Muscle of leg (tissue), 3 donors: ENCODE measurements at regions not wholly inside any gene's neighbourhood (a gene's known extent, or its start where the extent isn't known, plus 50 kb on each side); places are given as distances from the start of the nearest gene placed in this dataset.

Experiments used
- DNase-seq: peaks from one replicate; pipeline ENCODE4 v3.0.0; 2013
- H3K27ac ChIP-seq: one replicate; pipeline ENCODE4 v1.5.1; 2013; ENCODE audit warnings: mild to moderate bottlenecking, low read length, control low read depth
- H3K27me3 ChIP-seq: one replicate; pipeline ENCODE4 v1.6.1; 2013; ENCODE audit warnings: low read length; ENCODE audit not compliant: control insufficient read depth, insufficient read depth
- H3K36me3 ChIP-seq: one replicate; pipeline ENCODE4 v1.6.1; 2013; ENCODE audit warnings: low read length; ENCODE audit not compliant: control insufficient read depth, insufficient read depth
- H3K4me1 ChIP-seq: one replicate; pipeline ENCODE4 v1.6.1; 2013; ENCODE audit warnings: low read length; ENCODE audit not compliant: control insufficient read depth, insufficient read depth
- H3K4me3 ChIP-seq: one replicate; pipeline ENCODE4 v1.5.1; 2013; ENCODE audit warnings: low read length, control low read depth
- H3K9me3 ChIP-seq: replicated peaks from 2 replicates; pipeline ENCODE4 v1.6.1; 2013; ENCODE audit warnings: low read depth, low read length; ENCODE audit not compliant: control insufficient read depth
- WGBS: methylation state at CpG from one replicate; pipeline ENCODE4 v1.1.5; 2013; ENCODE audit warnings: missing lambda C conversion rate; ENCODE audit not compliant: insufficient coverage; 5-methylcytosine and 5-hydroxymethylcytosine counted together

DNA sequence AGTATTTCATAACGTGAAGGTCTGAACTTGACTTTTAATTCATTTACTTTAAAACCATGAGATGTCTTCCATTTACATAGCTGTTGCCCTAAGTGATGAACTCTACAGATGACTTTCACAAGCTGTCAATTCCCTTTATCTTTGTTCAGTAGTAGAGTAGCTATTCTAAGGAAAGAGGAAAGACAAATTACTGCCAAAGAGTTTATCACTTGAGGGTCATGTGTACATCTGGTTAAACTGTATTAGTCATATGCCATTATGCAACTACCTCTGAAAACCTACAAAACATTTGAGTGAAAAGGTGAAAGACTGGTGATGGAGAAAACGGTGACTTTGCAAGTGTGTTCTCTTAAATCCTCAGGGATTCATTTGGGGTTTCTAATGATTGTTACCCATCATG lies 763.9 kb downstream of the TMEM182 start:
- Histone ChIP-seq H3K36me3 (no peaks in the 10 kb centered on the region), H3K9me3 (no peaks in the 10 kb centered on the region), H3K27me3 (no peaks in the 10 kb centered on the region), H3K4me1 (no peaks in the 10 kb centered on the region), H3K27ac (no peak overlapping the region), H3K4me3 (no peak overlapping the region)
- WGBS: no CpG with 5 or more reads among the region's 2 CpGs
- no peak for DNase-seq

DNA sequence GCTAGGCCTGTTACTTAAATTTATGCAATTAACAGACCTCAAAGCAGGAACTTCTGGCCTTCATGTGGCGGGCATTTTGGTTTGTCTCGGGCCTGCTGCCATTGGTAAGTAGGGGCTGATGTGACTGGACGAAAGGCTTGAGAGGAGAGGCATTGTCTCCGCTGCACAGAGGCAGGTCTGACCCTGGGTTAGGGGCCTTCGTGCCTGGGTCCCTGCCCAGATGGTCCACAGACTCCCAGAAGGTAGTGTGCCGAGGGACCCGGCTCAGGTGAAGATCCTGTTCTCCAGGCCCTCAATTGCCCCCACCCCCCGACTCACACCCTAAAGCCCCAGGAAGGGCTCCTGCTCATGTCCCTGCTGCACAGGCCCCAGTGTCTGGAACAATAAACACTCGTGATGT lies 764.9 kb downstream of the TMEM182 start:
- H3K27me3 ChIP-seq: no peaks in the 10 kb centered on the region
- no peak for DNase-seq
- no peak overlapping the region for H3K4me3 ChIP-seq
- peaks cover 3% of the 10 kb centered on the region for H3K9me3 ChIP-seq
- no peaks in the 10 kb centered on the region for H3K4me1 ChIP-seq
- no peak overlapping the region for H3K27ac ChIP-seq
- 91% methylated on average over 6 of the region's 9 CpGs for WGBS
- H3K36me3 ChIP-seq: no peaks in the 10 kb centered on the region

DNA sequence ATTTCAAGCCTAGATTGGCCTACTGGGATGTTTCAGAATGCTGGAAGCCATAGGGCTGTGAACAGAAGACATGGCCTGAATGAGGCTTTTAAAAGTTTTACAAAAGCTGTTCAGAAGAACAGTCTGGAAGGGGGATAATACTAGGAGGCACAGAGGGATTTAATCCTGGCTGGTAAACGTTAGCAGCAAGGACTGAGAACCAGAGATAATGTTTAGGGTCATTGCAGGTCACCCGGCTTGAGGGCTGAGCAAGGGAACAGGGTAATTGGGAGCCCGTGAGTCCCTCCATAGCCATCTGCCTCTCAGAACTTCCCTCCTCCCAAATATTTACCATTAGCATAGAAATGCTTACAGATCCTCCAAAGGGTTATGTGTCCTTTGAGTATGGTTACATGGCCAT lies 765.4 kb downstream of the TMEM182 start:
- Histone ChIP-seq H3K4me1 (no peaks in the 10 kb centered on the region), H3K36me3 (no peaks in the 10 kb centered on the region), H3K4me3 (no peak overlapping the region), H3K27ac (no peak overlapping the region), H3K9me3 (peaks cover 3% of the 10 kb centered on the region), H3K27me3 (no peaks in the 10 kb centered on the region)
- no peak for DNase-seq
- no CpG with 5 or more reads among the region's 3 CpGs for WGBS

DNA sequence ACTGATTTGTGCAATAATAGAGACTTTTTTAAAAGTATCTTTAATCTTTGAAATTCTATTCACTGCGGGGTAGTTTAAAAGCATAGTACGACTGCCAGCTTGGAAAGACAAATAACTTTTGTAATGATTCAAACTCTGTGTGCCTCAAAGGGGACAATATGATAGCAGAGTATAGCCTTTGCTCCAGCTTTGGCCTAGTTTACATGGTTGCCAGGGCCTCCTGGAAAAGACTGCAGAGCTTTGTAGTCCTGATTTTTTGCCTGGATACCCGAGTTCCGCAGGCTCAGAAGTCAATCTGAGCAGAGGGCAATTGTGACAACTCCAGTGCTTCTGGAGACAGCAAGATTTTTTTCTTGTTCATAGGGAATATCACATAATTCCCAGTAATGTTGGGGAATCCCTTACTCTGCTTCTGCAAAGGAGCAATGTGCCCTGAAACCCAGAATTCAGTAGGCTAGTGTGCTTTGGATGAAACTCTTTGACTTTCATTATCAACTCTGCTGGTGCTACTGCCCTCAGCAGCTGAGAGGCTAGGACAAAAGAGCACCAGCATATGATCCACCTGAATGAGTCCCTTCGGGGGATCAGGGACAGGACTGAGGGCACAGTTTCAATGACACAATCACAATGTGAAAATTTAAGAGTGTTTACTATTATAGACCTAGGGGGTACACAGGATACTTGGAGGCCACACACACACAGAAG lies 768.1 kb downstream of the TMEM182 start:
- H3K36me3 ChIP-seq: no peaks in the 10 kb centered on the region
- WGBS: 33% methylated on average over 2 of the region's 5 CpGs
- no peaks in the 10 kb centered on the region for H3K27me3 ChIP-seq
- no peak overlapping the region for H3K4me3 ChIP-seq
- no peaks in the 10 kb centered on the region for H3K4me1 ChIP-seq
- no peak overlapping the region for H3K27ac ChIP-seq
- DNase-seq: no peak
- H3K9me3 ChIP-seq: peaks cover 5% of the 10 kb centered on the region

DNA sequence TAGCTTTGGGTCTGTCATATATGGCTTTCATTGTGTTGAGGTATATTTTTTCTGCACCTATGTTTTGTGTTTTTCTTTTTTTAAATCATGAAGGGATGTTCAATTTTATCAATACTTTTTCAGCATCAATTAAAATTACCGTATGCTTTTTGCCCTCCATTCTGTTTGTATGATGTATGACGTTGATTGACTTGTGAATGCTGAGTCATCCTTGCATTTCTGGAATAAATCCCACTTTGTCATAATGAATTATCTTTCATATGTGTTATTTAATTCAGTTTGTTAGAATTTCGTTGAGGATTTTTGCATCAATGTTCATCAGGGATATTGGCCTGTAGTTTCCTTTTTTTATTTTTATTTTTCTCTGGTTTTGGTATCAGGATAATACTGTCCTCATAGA lies 790.9 kb downstream of the TMEM182 start:
- DNase-seq: no peak
- Histone ChIP-seq H3K27me3 (no peaks in the 10 kb centered on the region), H3K4me1 (no peaks in the 10 kb centered on the region), H3K4me3 (no peak overlapping the region), H3K27ac (no peak overlapping the region), H3K36me3 (no peaks in the 10 kb centered on the region), H3K9me3 (peaks cover 5% of the 10 kb centered on the region)
- WGBS: no CpG with 5 or more reads among the region's 3 CpGs

DNA sequence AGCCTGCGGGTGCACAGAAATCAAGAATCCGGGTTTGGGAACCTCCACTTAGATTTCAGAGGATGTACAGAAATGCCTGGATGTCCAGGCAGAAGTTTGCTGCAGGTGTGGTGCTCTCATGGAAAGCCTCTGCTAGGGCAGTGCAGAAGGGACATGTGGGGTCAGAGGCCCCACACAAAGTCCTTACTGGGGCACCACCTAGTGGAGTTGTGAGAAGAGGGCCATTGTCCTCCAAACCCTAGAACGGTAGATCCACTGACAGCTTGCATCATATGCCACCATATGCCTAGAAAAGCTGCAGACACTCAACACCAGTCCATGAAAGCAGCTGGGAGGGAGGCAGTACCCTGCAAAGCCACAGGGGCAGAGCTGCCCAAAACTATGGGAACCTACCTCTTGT lies 833.0 kb downstream of the TMEM182 start:
- no peak for DNase-seq
- peaks cover 15% of the 10 kb centered on the region for H3K9me3 ChIP-seq
- no peak overlapping the region for H3K27ac ChIP-seq
- WGBS: 90% methylated on average over 2 of the region's 3 CpGs
- no peaks in the 10 kb centered on the region for H3K27me3 ChIP-seq
- no peaks in the 10 kb centered on the region for H3K36me3 ChIP-seq
- no peaks in the 10 kb centered on the region for H3K4me1 ChIP-seq
- H3K4me3 ChIP-seq: no peak overlapping the region

DNA sequence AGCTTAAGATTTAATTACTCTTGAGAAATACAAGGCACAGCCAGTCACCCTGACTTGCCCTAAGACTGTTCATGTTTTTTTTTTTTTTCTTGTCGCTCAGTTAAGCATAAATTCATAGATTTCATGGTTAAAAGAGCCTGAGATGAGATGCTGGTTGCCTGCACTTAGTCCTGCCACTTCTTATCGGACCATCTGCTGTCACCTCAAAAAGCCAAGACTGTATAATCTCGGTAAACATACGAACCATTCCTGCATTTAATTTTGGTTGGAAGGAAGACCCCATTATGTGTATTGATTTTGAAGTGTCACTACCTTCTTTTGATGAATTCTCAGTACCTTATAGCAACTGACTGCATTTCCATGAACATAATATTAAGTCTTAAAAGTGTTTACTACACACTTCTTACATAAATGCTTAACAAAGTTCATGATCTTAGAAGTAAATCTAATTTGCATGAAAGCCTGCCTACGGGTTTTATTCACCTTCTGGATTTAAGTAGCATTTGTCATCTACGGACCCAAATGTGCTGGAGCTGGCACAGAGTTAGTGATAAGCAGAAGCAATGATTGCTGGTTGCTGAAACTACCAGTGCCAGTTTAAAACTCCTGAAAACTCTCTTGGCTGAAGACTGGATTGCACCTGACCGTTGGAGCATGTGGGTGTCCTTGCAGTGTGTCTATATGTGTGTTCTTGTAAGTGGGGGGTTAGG lies 843.4 kb downstream of the TMEM182 start:
- WGBS: 100% methylated on average over 1 of the region's 7 CpGs
- Histone ChIP-seq H3K4me1 (no peaks in the 10 kb centered on the region), H3K4me3 (no peak overlapping the region), H3K9me3 (peaks cover 5% of the 10 kb centered on the region), H3K36me3 (no peaks in the 10 kb centered on the region), H3K27me3 (no peaks in the 10 kb centered on the region), H3K27ac (no peak overlapping the region)
- no peak for DNase-seq

DNA sequence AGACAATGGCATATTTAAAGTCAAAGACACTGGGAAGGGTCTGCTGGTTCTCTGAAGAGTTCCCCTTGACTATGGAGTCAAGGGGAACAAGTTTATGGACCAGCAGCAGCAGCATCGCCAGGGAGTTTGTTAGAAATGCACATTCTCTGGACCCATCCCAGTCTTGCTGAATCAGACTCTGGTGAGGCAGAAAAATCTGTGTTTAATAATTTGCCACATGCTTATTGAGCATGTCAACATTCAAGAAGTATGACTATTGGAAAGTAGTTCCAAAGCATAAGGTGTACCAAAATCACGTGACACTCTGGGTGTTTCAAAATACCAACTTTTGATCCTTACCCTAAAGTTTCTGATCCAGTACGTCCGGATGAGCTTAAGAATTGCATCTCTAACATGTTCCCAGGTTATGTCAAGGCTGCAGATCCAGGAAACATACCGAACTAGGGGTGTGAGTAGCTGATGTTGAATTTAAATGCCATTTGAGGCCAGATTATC lies 853.8 kb downstream of the TMEM182 start:
- Histone ChIP-seq H3K4me3 (no peak overlapping the region), H3K27me3 (no peaks in the 10 kb centered on the region), H3K27ac (no peak overlapping the region), H3K4me1 (no peaks in the 10 kb centered on the region), H3K9me3 (peaks cover 6% of the 10 kb centered on the region), H3K36me3 (no peaks in the 10 kb centered on the region)
- no peak for DNase-seq
- 60% methylated on average over 1 of the region's 5 CpGs for WGBS

DNA sequence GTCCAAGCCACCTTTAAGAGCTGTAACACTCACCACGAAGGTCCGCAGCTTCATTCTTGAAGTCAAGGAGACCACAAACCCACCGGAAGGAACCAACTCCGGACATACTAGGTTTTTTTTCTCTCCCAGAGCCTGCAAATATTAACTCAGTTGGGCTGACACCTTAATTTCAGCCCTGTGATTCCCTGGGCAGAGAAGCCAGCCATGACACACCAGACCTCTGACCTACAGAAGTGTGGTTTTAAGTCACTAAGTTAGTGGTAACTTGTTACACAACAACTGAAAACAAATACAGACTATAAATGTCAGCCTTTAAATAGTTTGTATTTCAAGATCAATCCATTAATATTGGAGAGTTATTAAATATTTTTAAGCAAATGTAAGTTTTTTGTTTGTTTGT lies 855.1 kb downstream of the TMEM182 start:
- H3K27ac ChIP-seq: no peak overlapping the region
- WGBS: 92% methylated on average over 3 of the region's 4 CpGs
- no peaks in the 10 kb centered on the region for H3K27me3 ChIP-seq
- no peaks in the 10 kb centered on the region for H3K4me1 ChIP-seq
- H3K4me3 ChIP-seq: no peak overlapping the region
- DNase-seq: no peak
- peaks cover 14% of the 10 kb centered on the region for H3K9me3 ChIP-seq
- H3K36me3 ChIP-seq: no peaks in the 10 kb centered on the region

DNA sequence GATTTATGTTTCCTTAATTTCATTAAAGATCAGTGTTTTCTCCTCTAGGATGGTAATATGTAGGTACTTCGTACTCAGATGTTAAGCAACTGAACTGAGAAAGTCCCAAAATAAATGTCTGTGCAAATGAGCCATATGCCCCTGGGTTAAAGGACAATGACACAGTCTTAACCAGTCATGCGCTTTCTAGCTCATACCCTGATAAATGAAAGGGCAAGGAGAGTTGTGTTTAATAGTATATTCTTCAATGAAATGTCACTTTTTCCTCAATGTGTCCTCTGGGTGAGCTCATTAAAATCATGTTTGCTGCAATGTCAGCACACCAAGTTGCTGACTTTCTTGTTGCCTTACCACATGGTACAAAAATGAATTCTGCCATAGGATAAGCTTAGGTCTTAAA lies 856.3 kb downstream of the TMEM182 start:
- WGBS: no CpG with 5 or more reads among the region's 2 CpGs
- DNase-seq: no peak
- H3K4me1 ChIP-seq: no peaks in the 10 kb centered on the region
- no peaks in the 10 kb centered on the region for H3K36me3 ChIP-seq
- H3K4me3 ChIP-seq: no peak overlapping the region
- H3K9me3 ChIP-seq: peaks cover 14% of the 10 kb centered on the region
- H3K27ac ChIP-seq: no peak overlapping the region
- no peaks in the 10 kb centered on the region for H3K27me3 ChIP-seq
